NB4 (cell line): ENCODE measurements at regions not wholly inside any gene's neighbourhood (a gene's known extent, or its start where the extent isn't known, plus 50 kb on each side); places are given as distances from the start of the nearest gene placed in this dataset.
A peak's percentile ranks its signal among the peaks of the same experiment; 100 is the strongest.

ENCODE experiments used
- DNase-seq: peaks from one replicate; pipeline ENCODE4 v3.0.0; 2010; ENCODE audit warnings: low read depth
- H3K4me3 ChIP-seq: one replicate; pipeline ENCODE4 v1.5.1; 2011; ENCODE audit warnings: mild to moderate bottlenecking, low read depth, low read length, moderate library complexity
- MYC ChIP-seq: IDR thresholded peaks from 2 replicates; pipeline ENCODE4 v1.6.1; 2011; ENCODE audit warnings: low read depth, low read length
- POLR2A ChIP-seq: IDR thresholded peaks from 2 replicates; pipeline ENCODE4 v1.6.1; 2011; ENCODE audit warnings: mild to moderate bottlenecking; ENCODE audit not compliant: insufficient read length; ENCODE audit errors: extremely low read depth
- TF ChIP-seq, protein P1 (sequence below): IDR thresholded peaks from 2 replicates; pipeline ENCODE4 v1.6.1; 2011; ENCODE audit warnings: low read depth, low read length
- TF ChIP-seq, protein P2 (sequence below): IDR thresholded peaks from one replicate; pipeline ENCODE4 v1.5.1; 2012; ENCODE audit warnings: low read depth, low read length

DNA sequence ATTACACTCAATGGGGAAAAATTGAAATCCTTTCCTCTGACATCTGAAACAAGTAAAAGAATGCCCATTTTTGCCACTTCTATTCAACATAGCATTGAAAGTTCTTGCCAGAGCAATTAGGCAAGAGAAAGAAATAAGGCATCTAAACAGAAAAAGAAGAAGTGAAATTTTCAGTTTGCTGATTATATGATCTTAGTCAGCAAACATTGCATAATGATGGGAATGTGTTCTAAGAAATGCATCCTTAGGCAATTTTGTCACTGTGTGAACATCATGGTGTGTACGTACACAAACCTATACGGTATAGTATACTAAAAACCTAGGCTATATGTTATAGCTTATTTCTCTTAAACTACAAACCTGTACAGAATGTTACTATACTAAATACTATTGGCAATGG lies 278.0 kb downstream of the CGGBP1 start:
- no peak for TF ChIP-seq POLR2A
- no peak for TF ChIP-seq MYC
- TF ChIP-seq, protein P1, sequence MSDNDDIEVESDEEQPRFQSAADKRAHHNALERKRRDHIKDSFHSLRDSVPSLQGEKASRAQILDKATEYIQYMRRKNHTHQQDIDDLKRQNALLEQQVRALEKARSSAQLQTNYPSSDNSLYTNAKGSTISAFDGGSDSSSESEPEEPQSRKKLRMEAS = no peak
- peak; percentile 14 for DNase-seq
- H3K4me3 ChIP-seq = no peak overlapping the region

DNA sequence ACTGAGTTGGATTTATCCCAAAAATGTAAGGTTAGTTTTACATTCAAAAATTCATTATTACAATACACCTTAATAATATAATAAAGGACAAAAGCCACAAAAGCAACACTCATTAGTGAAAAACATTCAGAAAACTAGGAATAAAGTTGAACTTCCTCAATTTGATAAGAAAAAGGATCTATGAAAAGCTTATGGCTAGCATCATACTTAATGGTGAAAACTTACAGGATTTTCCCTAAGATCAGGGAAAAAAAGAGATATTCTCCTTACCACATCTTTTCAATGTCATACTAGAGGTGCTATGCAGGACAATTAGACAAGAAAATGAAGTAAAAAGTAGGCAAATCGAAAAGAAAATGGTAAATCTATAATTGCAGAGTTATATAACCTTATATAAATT lies 279.9 kb downstream of the CGGBP1 start:
- TF ChIP-seq MYC = no peak
- TF ChIP-seq, protein P2, sequence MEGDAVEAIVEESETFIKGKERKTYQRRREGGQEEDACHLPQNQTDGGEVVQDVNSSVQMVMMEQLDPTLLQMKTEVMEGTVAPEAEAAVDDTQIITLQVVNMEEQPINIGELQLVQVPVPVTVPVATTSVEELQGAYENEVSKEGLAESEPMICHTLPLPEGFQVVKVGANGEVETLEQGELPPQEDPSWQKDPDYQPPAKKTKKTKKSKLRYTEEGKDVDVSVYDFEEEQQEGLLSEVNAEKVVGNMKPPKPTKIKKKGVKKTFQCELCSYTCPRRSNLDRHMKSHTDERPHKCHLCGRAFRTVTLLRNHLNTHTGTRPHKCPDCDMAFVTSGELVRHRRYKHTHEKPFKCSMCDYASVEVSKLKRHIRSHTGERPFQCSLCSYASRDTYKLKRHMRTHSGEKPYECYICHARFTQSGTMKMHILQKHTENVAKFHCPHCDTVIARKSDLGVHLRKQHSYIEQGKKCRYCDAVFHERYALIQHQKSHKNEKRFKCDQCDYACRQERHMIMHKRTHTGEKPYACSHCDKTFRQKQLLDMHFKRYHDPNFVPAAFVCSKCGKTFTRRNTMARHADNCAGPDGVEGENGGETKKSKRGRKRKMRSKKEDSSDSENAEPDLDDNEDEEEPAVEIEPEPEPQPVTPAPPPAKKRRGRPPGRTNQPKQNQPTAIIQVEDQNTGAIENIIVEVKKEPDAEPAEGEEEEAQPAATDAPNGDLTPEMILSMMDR = no peak
- TF ChIP-seq, protein P1 = no peak
- no peak for TF ChIP-seq POLR2A
- no peak overlapping the region for H3K4me3 ChIP-seq
- no peak for DNase-seq

DNA sequence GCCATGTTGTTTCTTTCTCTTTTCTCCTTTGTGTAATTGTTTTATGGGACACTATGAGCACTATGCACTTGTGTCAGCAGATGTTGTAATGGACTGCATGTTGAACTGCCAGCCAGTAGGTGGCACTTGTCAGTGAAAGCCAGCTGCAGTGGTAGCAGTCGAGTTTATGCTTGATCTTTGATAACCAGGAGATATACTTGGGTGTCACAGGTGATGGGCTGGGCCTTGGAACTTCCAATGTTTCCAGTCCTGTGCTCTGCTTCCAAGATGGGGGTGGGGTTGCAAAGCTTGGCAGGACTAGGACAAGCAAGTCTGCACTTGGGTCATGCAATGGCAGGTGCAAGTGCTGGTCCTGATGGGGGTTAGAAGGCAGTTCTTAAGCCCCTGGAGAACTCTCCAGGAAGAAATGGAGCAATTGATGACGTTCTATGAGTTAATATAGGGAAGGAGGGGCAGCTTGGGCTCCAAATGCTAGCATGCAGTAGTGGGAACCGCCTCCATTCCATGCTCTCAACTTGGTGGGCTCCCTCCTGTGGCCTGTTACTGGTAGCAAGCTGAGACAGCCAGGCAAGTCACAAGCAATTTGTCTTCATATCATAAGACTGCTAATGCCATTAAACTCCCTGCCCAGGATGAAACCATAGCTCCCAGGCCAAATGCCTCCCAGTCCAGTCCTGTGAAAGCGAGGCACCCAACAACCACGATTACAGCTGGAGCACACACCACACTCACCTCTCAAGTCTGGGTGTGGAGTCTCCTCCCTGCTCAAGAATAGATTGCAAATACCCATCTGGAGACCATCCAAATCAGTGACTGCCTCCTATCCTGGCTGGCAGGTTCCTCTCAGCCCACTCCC lies 287.2 kb downstream of the CGGBP1 start:
- H3K4me3 ChIP-seq = no peak overlapping the region
- DNase-seq = peak; percentile 59
- TF ChIP-seq, protein P1 = no peak
- TF ChIP-seq, protein P2 = peak; percentile 84

DNA sequence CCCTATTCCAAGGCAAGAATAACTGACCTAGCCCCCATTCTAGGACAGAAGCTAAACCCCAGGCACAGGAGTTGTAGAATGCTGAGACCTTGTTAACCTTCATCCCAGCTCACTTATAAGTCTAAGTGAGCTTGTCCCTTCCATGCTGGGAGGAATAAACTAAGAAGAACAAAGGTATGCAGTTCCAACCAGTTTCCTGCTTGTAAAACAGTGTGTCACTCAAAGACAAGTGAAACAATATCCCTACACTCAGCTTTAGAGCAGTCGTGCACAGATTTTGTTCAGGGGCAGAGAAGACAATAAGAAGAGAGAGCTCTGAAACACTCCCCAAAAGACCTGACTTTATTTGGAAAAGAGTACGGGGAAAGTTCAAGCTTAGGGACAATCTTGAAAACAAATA lies 292.1 kb downstream of the CGGBP1 start:
- TF ChIP-seq, protein P2 = no peak
- no peak for TF ChIP-seq MYC
- no peak for TF ChIP-seq POLR2A
- TF ChIP-seq, protein P1 = no peak
- H3K4me3 ChIP-seq = no peak overlapping the region
- DNase-seq = no peak

DNA sequence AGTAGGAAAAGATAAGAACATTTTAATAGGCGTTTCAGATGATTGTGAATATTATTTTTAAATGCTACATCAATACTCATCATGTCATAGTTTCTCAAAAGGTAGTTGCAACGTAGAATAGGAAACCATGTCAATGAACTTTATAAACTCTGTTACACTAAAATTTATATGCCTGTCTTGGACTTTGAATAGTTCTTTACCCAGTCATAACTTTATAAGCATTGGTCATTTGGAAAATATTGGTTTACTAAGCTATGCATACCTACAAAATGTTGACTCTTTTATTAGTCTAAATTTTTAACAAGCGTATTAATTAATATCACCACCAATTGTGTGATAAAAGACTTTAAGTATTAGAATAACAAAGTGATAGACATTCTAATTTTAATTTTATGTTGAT lies 293.5 kb downstream of the CGGBP1 start:
- no peak for DNase-seq
- no peak overlapping the region for H3K4me3 ChIP-seq
- TF ChIP-seq POLR2A = no peak
- TF ChIP-seq, protein P2 = no peak
- TF ChIP-seq MYC = no peak
- TF ChIP-seq, protein P1 = no peak

DNA sequence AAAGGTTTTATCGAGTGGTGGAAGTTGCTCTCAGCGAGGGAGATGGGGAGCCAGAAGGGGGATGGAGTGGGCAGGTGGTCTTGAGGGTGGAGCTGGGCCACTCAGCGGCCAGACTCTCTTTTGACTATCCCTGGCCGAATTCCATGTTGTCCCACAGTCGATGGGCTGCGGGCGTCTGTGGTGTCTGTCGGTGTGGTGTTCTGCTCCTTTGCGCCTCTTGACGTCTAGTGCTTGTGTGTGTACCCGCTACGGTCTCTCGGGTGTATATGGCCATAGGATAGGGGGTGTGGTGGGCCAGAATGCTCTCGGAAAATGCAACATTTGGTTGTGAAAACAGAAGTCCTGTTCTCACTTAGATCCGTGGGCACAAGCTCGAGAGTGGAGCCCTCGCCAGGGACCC lies 297.0 kb downstream of the CGGBP1 start:
- no peak overlapping the region for H3K4me3 ChIP-seq
- no peak for DNase-seq
- TF ChIP-seq POLR2A = no peak
- TF ChIP-seq, protein P1 = no peak
- TF ChIP-seq, protein P2 = no peak
